Hematopoietic multipotent progenitor cell treated with erythropoietin and hydrocortisone succinate and interleukin-3 and kit ligand, for 6 days (in vitro differentiated cells): ENCODE measurements at regions not wholly inside any gene's neighbourhood (a gene's known extent, or its start where the extent isn't known, plus 50 kb on each side); places are given as distances from the start of the nearest gene placed in this dataset.
A peak's percentile ranks its signal among the peaks of the same experiment; 100 is the strongest.

Experiments used
- DNase-seq: peaks from one replicate; pipeline ENCODE4 v3.0.0-alpha.2; 2015

DNA sequence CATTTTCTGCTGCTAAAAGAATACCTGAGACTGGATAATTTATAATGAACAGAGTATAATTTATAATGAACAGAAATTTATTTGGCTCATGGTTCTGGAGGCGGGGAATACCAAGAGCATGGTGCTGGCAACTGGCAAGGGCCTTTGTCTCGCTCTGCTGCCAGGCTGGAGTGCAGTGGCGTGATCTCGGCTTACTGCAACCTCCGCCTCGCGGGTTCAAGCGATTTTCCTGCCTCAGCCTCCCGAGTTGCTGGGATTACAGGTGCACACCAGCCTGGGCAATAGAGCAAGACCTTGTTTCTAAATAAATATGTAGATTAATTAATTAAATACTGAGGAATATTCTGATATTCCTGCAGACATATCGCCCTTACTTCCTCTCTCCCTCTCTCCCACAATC lies 1610.8 kb downstream of the SUCLG1 start:
- DNase-seq: no peak

DNA sequence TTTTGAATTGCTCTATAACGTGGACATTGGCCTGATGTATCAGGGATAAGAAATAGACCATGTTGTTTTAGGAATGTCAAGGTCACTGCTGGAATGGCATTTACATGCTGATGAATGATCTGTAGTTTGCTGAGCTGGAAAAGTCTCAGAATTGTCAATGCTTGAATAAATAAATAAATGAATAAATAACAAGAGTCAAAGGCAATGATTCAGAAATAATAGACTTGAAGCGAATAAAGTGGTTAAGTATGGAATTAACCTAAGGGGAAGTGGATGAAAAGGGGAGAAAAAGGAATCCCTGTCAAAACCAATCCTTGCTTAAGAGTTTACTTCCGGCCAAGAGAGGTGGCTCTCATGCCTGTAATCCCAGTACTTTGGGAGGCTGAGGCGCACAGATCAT lies 1620.0 kb downstream of the SUCLG1 start:
- DNase-seq: no peak

DNA sequence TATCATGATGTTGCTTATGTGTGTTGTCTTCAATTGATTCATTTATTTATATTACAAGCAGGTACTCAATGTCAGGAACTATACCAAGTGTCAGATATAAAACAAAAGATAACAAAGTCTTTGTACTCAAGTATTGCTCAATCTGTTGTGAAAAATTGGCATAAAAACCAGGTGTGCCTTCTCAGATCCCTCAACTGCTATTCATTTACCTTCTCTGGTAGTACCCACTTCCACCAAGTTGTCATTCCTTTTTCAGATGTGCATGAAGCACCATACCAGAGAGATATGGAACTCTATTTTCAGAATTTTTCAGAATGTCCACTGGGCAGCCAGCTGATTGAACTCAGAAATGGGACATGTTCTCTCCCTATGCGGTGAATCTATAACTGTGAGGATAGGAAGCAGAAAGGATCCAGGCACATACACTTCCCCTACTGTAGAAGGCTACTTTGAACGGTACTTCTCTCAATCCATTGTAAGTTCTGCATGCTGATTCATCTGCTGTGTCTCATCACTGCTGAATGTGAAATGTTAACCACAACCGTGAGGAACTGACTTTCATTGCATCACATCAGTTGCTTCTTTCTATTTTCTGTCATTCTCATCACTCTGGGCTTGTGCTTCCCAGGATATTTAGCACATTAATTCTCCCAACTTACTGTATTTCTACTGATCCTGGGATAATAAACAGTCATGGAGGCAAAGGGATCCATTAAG lies 1621.3 kb downstream of the SUCLG1 start:
- peak; percentile 66 for DNase-seq

DNA sequence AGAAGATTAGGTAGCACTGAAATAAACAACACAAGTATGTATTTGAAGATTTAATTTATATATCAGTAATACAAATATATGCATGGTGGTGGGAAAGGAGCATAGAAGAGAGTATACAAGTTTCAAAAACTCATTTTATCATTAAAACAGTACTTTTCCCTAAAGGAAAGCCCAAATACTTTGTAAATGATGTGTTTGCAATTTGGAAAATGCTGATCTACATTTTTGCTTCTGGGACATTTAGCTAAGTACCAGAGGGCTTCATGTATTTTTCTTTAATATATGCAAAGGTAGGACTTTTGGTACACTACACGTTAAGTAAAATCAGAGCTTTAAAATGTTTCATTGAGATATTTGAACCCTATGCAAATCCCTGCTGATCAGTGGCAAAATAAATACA lies 1624.2 kb downstream of the SUCLG1 start:
- DNase-seq: no peak

DNA sequence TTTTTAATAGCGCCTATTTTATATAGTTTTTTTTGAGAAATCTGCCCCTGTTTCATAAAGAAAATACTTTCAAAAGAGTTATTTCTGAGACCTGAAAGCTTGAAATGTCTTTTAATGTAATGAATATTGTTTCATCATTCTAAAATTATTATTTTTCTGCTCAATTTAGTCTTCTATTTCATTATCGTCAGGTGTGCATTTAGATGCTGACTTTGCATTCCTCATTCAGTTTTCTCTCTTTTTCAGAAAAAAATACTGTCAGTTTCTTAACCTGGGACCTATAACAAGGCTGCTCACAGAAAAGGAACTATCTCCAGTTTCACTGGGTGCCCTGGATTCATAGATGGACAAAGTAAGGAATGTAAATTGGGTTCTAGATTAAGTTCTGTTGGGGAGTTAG lies 1631.7 kb downstream of the SUCLG1 start:
- DNase-seq: no peak

DNA sequence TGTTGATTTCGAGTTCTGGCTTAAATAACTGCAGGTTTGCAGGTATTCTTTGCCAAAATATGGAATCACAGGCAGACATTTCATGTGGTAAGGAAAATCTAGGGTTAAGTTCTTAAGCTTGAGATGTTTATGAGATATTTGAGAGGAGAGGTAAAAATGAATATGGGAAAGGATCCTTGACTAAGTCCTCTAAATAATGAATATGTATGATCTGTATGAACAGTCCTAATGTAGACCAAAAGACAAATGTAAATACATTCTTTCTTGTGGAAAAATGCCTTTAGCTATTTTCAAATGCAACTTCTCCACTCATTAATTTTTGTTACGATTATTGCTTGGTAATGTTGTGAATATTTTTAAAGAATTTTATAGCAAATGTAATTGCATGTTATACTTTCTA lies 1632.6 kb downstream of the SUCLG1 start:
- DNase-seq: no peak

DNA sequence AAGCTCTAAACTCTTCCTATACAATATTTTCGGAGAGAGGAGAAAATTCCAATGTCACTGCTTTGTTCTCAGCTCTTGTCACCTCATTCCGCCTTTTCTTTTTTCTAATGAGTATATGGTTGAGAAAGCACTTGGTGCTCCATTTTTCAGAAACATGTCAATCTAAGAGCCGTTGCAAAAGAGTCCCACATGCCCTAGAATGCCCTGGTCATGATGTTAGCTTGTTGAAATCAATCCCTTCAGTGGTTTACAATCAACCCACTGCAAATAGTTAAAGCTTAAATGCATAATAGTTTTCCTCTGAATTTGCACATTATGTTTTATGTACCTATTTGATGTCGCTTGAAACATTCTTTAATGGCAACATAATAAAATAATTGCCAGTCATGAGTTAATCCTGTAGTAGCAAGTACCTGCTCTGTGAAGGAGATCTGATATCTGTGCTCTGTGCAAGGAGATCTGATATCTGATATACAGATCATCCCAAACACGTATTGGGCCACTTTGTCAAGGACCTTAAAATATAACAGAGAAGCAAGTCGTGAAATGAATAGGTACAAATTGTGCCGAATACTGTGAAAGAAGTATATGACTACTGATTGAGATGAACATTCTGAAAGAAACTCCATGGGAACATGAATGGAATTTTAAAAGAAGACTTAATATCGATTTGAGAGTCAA lies 1633.5 kb downstream of the SUCLG1 start:
- no peak for DNase-seq

DNA sequence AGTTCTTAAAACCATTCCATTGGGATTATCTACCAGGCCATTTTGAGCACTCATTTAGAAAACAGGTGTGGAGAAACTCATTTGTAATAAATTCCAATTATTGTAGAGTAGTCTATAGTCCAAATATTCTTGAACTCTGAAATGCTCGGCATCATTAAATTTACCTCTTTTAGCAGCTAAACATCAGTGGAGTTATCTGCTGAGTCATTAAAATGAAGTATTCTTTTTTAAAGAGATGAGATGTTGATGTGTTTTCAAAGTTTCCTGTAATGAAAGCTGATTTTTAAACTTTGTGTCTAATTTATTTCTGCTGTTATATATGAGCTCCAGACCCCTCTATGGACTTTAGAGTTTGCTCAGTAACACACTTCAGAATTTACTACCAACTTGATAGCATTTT lies 1635.2 kb downstream of the SUCLG1 start:
- no peak for DNase-seq

DNA sequence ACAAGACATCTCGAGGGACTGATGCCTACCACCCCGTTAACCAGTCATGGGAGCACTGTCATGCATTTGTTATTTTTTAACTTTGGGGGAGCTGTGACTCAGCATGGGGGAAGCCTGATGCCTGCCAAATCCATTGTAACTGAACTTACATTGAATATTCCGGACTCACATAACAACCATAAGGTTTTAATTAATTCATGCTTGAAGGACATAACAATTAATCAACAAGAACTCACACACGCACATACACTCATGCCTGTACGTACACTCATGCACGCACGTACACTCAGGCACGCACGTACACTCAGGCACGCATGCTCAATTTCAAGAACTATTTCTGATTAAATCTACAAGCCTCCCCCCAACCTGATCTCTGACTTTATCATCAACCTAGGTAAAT lies 1639.1 kb downstream of the SUCLG1 start:
- no peak for DNase-seq

DNA sequence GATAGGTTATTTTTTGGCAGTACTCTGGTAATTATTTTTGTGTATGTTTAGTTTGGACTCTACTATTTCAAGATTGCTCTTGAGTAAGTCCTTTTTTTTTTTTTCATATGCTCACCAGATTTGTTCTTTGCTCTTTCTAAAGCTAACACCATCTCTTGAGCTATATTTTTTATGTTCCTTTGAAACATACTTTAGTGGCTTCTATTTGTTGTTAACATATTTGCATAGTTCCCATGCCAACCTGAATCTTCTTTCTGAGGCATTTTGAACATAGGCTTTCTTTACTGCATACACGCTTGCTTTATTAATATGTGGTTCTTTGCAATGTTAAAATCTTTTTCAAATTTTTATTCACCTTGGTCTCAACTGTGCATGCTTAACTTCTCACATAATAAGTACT lies 1644.9 kb downstream of the SUCLG1 start:
- DNase-seq: no peak

DNA sequence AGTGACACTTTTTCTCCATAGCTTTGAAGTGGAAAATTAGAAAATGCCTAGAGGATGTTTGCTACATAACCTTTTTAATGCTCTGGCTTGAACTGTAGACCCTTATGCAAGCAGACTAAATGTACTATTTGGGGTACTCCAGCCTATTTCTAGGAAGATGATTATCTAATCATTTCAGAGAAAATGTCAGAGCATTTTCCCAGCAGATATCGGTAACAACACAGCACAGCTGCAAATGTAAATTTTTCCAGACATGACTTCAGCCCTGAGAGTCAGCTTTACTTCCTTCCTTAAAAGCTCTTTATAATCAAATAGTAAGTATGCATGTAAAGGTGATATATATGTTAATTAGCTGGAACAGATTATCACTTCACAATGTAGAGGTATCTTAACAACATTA lies 1647.1 kb downstream of the SUCLG1 start:
- peak; percentile 62 for DNase-seq

DNA sequence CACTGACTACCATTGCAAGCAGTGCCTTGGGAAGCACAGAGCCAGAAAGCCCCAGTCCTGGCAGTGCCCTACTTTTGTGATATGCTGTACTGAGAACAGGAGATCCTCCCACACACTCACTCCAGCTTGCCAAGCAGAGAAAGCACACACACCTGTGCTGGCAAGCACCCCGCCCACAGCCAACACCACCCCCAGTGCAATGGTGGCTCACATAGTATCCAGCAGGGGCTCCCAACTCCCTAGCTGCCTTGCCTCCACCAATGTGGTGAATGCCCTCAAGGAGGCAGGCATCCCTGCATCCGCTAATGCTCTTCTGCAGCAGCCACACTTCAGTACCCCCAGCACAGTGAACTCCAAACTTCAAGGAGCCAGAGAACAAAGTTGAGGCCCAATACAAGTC lies 1655.8 kb downstream of the SUCLG1 start:
- no peak for DNase-seq

DNA sequence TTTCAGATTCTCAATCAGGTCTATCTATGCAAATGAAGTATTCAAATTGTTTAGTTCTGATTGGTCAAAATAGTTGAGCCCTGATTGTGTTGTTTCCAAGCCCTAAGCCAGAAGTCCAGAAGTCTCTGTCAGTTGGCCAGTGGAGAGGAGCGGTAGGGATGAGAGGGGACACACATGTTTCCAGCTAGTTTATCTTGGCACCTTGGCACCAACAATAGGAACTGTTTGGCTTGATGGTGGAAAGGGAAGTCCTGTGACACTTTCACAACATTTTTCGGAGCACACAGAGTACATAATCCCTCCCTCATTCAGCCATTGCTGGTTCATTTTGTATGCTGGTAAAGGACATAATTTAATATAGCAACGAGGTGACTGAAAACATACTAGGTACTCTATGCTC lies 1661.6 kb downstream of the SUCLG1 start:
- DNase-seq: no peak

DNA sequence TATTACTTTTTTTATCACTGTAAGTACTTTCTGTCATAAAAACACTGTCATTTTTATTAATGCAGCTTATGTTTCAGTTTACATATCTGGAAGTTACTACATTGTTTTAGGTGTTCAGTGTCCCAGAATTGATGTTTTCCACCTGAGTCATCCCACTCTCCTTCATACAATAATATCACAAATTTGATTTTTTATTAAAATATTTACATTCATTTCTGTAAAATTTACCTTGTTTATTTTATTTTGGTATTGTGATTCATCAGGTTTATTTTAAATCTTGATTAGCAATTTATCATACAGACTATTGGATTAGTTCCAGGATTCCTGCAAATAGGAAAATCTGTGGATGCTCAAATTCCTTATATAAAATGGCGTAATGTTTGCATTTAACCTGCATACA lies 1662.9 kb downstream of the SUCLG1 start:
- DNase-seq: no peak

DNA sequence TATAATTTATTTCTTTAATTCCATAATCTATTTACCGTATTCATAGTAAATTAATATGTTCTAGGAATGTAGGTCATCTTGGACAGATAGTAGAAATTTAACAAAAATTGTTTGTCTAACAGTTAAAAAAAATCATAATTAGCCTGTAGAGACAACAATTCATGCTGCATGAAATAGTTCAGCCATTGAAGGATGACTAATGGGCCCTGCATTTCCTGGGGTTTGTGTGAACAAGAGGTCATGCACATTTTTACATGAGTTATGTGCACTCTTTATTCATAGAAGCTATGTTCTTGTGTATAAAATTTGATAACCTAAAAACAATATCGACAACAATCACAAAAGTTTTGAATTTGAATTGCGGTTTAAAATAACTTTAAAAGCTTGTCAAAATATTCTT lies 1663.6 kb downstream of the SUCLG1 start:
- DNase-seq: no peak

DNA sequence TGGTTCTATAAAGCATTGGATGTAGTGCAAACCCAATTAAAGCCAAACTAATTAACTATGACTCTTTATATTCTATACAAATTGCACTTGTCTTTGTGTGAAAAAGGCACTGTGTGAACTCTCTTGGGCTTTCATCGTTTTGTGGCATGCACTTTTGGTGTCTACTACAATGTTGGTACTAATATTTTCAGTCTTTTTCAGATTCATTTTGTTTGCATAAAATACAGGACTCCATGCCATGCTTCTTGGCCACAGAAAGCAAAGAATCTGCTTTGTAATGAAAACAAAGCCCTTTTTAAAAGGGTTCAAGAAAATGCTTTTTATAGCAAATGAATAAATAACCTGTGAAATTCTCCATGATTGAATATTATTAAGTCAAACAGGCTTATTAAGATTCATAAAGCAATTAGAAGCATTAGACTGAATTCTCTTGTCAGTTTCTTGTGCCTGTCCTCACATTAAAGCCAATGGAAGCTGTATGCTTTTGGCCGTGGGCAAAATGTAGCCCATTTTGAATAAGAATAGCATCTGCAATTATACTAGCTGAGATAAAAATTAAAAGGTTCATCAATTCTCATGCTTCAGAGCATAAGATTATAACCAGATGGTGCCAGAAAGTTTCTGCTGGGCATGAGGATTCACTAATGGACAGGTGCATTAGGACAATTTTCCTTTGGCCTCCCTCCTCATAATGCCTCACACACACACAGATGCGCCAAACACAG lies 1665.2 kb downstream of the SUCLG1 start:
- DNase-seq: no peak

DNA sequence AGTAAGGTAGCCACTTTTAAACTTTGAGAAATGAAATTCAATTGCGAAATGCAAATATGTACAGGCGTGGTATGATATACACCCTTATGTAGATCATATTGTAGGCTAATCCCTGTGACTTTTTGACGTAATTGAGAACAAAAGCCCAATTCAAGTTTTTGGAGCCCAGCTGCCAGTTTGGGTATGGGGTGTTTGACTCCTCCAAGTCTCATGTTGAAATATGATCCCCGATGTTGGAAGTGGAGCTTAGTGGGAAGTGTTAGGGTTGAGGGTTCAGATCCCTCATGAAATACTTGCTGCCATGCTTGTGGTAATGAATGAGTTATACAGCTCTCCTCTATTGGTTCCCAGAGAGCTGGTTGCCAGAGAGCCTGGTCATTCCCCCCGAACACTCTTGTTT lies 1666.8 kb downstream of the SUCLG1 start:
- DNase-seq: no peak

DNA sequence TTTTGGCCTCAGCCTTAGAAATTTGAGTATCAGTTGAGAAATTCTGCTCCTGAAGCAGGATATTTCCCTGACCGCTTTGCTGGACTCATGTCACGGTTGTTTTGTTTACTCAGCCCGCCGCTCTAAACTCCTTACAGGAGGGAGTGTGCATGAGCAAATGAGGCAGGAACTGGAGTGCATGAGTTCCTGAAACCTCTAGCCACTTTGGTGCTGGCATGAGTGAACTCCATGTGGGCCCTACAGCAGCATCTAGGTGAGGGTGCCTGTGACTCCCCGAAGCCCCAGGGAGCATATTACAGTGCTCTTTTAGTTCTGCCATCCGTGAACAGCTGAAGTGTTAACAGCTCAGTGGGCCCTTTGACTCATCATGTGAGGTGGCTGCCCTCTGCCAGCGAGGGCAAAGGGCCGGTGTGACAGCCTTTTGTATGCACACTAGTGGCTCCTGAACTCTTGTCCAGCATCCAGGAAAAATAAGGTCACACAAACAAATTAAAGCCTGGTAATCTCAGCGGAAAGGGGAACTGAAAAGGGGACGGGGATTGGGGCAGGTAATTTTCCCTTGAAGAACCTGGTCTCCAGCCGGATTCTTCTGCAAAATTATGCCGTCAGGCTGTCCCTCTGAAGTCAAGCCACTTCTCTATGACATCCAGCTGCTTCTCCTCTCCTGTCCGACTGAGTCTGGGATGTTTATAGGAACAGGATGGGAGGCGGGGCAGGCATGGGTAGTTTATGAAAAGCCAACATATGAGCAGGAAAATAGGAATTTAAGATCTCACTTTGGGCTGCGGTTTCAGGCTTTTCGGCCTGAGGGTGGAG lies 1668.7 kb downstream of the SUCLG1 start:
- DNase-seq: no peak

DNA sequence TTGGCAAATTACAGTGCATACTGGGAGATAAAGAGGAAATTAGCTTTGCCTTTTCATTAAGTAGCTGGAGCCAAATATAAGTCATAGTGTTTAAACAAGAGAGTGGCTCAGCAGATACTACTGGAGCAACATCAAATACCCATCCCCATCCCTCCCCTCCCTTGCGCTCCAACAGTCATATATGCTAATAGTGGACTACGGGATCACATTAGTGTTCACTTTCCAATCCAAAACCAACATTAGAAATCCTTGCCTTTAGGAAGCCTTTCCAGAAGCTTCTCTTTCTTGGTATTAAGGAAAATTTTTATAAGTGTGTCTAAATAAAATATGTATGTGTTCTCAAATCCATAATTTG lies 1669.3 kb downstream of the SUCLG1 start:
- no peak for DNase-seq

DNA sequence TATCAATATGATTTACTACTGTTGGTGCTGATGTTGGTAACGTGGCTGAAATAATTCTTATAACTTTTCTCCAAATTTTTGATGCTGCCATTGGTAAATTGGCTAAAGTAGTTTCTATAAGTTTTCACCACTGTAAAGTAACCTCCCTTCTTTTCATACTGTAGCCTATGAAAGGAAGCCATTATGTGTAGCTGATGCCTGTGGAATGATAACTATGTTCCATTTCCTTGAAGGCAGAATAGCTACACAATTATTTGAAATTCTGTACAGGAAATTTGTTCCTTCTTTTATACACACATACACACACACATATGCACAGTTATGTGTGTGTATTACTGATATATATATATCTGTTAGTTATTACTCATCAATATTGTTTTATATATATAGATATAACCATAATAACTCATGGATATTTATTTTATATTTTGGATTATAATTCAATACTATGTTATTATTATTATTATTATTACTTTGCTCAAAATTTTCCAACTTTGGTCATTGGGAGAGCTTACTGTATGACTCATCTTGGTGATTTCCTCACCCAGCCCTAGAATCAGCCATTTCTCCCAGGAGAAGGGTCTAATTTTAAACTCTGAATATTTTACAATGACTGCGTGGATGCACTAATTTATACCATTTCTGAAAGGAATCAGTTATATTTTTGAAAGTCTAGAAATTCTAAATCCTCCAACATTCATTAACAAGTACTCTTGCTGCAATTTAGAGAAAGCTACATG lies 1677.7 kb downstream of the SUCLG1 start:
- DNase-seq: no peak

DNA sequence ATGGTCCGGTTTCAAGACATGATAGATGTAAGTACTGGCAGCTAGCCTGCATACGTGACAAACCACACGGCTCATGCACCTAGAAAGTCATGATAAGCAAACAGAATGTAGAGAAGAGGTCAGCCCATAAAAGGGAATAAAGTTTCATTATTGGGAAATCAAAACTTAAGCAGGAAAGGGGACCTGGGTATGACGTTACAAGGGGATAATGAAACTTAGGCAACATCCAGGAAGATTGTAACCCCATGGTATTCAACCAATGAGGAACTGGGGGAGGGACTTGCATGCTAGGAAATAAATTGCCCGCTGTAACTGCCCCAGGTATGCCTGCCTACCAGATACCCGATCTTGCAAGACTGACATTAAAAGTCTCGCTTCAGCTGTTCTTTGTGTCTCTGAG lies 1679.0 kb downstream of the SUCLG1 start:
- no peak for DNase-seq

DNA sequence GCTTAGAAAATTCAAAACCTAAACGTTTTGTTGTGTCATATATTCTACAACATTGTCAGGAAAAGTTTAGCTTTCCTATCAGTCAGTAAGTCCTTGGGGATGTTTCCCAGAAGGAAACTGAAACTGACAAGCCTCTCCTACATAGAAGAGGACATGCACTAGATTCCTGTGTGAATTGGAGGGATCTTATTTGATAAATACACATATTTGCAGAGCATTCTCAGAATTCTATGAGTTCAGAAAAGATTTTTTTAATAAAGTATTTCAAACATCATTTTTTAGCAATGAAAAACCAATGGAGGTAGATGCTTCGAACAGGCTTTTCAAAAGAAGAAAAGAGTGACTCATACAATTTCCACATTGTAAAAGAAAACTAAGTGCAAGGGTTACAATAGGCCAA lies 1706.7 kb downstream of the SUCLG1 start:
- DNase-seq: no peak

DNA sequence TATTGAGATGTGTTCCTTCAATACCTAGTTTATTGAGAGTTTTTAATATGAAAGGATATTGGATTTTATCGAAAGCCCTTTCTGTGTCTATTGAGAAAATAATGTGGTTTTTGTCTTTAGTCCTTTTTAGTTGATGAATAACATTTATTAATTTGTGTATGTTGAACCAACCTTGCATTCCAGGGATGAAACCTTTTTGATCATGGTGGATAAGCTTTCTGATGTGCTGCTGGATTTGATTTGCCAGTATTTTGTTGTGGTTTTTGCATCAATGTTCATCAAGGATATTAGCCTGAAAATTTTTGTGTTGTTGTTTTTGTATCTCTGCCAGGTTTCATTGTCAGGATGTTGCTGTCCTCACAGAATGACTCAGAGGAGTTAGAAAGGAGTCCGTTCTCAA lies 1710.4 kb downstream of the SUCLG1 start:
- no peak for DNase-seq
